Osteoblast (primary cell): ENCODE measurements at regions not wholly inside any gene's neighbourhood (a gene's known extent, or its start where the extent isn't known, plus 50 kb on each side); places are given as distances from the start of the nearest gene placed in this dataset.

Experiments
- DNase-seq: peaks from one replicate; pipeline ENCODE4 v3.0.0; 2011; ENCODE audit warnings: low spot score, mixed read lengths; ENCODE audit not compliant: insufficient read length; ENCODE audit errors: missing footprints
- H2AFZ ChIP-seq: 2 replicates; pipeline ENCODE4 v1.6.0; 2011; ENCODE audit warnings: mild to moderate bottlenecking, low read length
- H3K27ac ChIP-seq: 2 replicates; pipeline ENCODE4 v1.5.1; 2011; ENCODE audit warnings: mild to moderate bottlenecking, low read depth, low read length, moderate library complexity
- H3K27me3 ChIP-seq: 2 replicates; pipeline ENCODE4 v1.6.0; 2012; ENCODE audit warnings: mild to moderate bottlenecking, control low read depth, inconsistent platforms, low read length, moderate library complexity; ENCODE audit not compliant: insufficient read depth
- H3K36me3 ChIP-seq: 2 replicates; pipeline ENCODE4 v1.5.1; 2011; ENCODE audit warnings: mild to moderate bottlenecking, low read length, control low read depth, moderate library complexity; ENCODE audit not compliant: insufficient read depth
- H3K4me1 ChIP-seq: 2 replicates; pipeline ENCODE4 v1.5.1; 2011; ENCODE audit warnings: mild to moderate bottlenecking, low read length, control low read depth, moderate library complexity; ENCODE audit not compliant: insufficient read depth
- H3K4me2 ChIP-seq: 2 replicates; pipeline ENCODE4 v1.6.0; 2011; ENCODE audit warnings: mild to moderate bottlenecking, low read length; ENCODE audit not compliant: insufficient read depth
- H3K4me3 ChIP-seq: fragments of 200-600 bp; sonication (generic); 3 replicates; pipeline ENCODE4 v1.5.1; 2012; ENCODE audit warnings: mild to moderate bottlenecking, low read length, inconsistent platforms; ENCODE audit not compliant: insufficient read depth
- H3K79me2 ChIP-seq: 2 replicates; pipeline ENCODE4 v1.6.0; 2012; ENCODE audit warnings: mild to moderate bottlenecking, low read length, control low read depth, inconsistent platforms; ENCODE audit not compliant: insufficient read depth
- H3K9me3 ChIP-seq: 2 replicates; pipeline ENCODE4 v1.5.1; 2011; ENCODE audit warnings: low read depth, low read length, control low read depth
- H4K20me1 ChIP-seq: 2 replicates; pipeline ENCODE4 v1.6.0; 2012; ENCODE audit warnings: mild to moderate bottlenecking, low read length, control low read depth; ENCODE audit not compliant: insufficient read depth
- TF ChIP-seq, protein P1 (sequence below): IDR thresholded peaks from 2 replicates; pipeline ENCODE4 v1.5.1; 2011; ENCODE audit warnings: mild to moderate bottlenecking, low read depth, low read length, moderate library complexity; ENCODE audit errors: extremely low read depth

DNA sequence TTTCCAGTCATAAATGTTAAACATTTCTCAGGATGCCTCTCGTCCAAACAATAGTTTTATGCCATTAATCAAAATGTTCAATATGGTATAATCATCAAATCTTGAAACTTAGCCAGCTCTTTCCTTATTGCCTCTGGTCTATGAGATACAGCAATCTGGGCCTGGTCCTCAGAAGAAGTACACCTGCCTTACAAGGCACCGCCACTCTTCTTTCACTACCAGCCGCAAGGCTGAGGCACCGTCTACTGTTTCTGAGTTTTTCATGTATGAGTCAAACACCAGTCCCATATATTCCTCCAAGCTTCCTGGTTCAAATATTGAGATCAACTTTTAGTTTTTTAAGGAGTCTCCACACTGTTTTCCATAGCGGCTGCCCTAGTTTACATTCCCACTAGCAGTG is 600.6 kb upstream of the FAT3 start:
- no peaks in the 10 kb centered on the region for H4K20me1 ChIP-seq

DNA sequence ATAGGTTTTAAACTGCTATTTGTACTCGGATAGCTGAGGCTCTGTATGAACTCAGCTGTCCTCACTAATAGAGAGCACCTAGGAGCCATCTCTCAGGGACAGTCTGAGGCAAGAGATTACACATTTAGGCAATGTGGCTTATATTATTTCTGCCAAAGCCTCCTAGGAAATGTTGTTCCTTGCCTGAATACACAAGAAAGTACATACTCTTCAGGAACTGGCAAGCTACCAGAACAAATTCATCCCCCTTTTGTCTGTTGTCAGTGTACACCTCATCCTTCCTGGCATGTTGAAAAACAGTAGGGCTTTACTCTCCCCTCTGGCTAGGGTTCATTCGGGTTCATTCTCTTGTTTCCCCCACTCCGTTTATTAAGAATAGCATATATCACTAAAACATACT is 615.9 kb upstream of the FAT3 start:
- TF ChIP-seq, protein P1, sequence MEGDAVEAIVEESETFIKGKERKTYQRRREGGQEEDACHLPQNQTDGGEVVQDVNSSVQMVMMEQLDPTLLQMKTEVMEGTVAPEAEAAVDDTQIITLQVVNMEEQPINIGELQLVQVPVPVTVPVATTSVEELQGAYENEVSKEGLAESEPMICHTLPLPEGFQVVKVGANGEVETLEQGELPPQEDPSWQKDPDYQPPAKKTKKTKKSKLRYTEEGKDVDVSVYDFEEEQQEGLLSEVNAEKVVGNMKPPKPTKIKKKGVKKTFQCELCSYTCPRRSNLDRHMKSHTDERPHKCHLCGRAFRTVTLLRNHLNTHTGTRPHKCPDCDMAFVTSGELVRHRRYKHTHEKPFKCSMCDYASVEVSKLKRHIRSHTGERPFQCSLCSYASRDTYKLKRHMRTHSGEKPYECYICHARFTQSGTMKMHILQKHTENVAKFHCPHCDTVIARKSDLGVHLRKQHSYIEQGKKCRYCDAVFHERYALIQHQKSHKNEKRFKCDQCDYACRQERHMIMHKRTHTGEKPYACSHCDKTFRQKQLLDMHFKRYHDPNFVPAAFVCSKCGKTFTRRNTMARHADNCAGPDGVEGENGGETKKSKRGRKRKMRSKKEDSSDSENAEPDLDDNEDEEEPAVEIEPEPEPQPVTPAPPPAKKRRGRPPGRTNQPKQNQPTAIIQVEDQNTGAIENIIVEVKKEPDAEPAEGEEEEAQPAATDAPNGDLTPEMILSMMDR, result no peak

More for the DNA sequence above, 600.6 kb upstream of the FAT3 start:
- DNase-seq, result no peak
- Histone ChIP-seq H3K27ac (no peak overlapping the region), H3K4me2 (no peak overlapping the region), H2AFZ (no peak overlapping the region), H3K27me3 (no peaks in the 10 kb centered on the region), H3K79me2 (no peaks in the 10 kb centered on the region), H3K36me3 (no peaks in the 10 kb centered on the region), H3K9me3 (no peaks in the 10 kb centered on the region), H3K4me1 (no peaks in the 10 kb centered on the region), H3K4me3 (no peak overlapping the region)
- TF ChIP-seq, protein P1, result no peak

DNA sequence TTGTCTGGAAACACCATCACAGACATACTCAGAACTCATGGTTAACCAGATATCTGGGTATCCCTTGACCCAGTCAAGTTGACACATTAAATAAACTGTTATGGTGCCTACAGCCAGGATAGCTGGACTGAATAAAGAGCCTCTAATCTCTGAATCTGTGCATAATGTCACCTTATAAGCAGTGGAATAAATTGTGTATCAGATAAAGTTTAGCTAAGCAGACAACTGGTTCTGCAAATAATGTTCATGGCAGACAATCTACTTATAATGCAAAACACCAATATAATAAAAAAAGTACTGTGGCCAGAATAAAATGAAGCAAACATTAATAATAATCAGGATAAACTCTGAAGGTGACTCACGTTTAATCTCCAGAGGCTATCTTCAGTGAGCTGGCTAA is 628.5 kb upstream of the FAT3 start:
- Histone ChIP-seq H2AFZ (no peak overlapping the region), H3K27me3 (no peaks in the 10 kb centered on the region), H3K27ac (no peak overlapping the region), H3K9me3 (no peaks in the 10 kb centered on the region), H3K36me3 (no peaks in the 10 kb centered on the region), H4K20me1 (no peaks in the 10 kb centered on the region), H3K4me1 (no peaks in the 10 kb centered on the region), H3K79me2 (no peaks in the 10 kb centered on the region), H3K4me2 (no peak overlapping the region), H3K4me3 (no peak overlapping the region)
- DNase-seq, result no peak
- TF ChIP-seq, protein P1, result no peak

More for the DNA sequence above, 615.9 kb upstream of the FAT3 start:
- H3K36me3 ChIP-seq, result no peaks in the 10 kb centered on the region
- H4K20me1 ChIP-seq, result no peaks in the 10 kb centered on the region
- no peak for DNase-seq
- H3K79me2 ChIP-seq, result no peaks in the 10 kb centered on the region
- no peak overlapping the region for H3K4me2 ChIP-seq
- no peaks in the 10 kb centered on the region for H3K9me3 ChIP-seq
- no peaks in the 10 kb centered on the region for H3K27me3 ChIP-seq
- H3K4me1 ChIP-seq, result no peaks in the 10 kb centered on the region
- no peak overlapping the region for H3K4me3 ChIP-seq
- H3K27ac ChIP-seq, result no peak overlapping the region
- H2AFZ ChIP-seq, result no peak overlapping the region

DNA sequence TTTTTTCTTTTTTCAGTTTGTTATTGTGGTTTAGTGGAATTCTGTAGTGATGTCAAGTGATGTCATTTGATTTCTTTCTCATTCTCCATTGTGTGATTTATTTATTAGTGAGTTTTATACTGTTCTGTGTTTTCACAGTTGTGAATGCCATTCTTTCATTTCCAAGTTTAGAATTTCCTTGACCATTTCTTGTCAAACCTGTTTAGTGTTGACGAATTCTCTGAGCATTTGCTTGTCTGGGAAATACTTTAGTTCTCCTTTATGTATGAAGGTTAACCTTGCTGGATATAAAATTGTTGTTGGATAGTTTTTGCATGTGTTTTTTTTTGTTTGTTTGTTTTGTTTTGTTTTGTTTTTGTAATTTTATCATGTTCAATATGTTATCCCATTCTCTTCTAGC is 633.6 kb upstream of the FAT3 start:
- no peaks in the 10 kb centered on the region for H3K36me3 ChIP-seq
- H2AFZ ChIP-seq, result no peak overlapping the region
- no peaks in the 10 kb centered on the region for H3K9me3 ChIP-seq
- no peak overlapping the region for H3K4me2 ChIP-seq
- no peaks in the 10 kb centered on the region for H4K20me1 ChIP-seq
- no peaks in the 10 kb centered on the region for H3K79me2 ChIP-seq
- H3K4me1 ChIP-seq, result no peaks in the 10 kb centered on the region
- no peaks in the 10 kb centered on the region for H3K27me3 ChIP-seq
- no peak overlapping the region for H3K27ac ChIP-seq
- no peak for DNase-seq
- H3K4me3 ChIP-seq, result no peak overlapping the region
- TF ChIP-seq, protein P1, result no peak
